HEK293 (cell line): ENCODE measurements at regions not wholly inside any gene's neighbourhood (a gene's known extent, or its start where the extent isn't known, plus 50 kb on each side); places are given as distances from the start of the nearest gene placed in this dataset.

Source experiments
- CTCF ChIA-PET: fragments of 350-600 bp; formaldehyde crosslinking; extraction: SDS; loops from one replicate; lab custom pipeline; 2021; ENCODE audit warnings: antibody characterized with exemption; lab: Yijun Ruan, JAX
- POLR2A ChIA-PET: fragments of 300-600 bp; formaldehyde crosslinking; extraction: SDS; loops from one replicate; lab custom pipeline; 2020; ENCODE audit warnings: antibody characterized with exemption, inconsistent platforms; lab: Yijun Ruan, JAX
- H3K27ac ChIP-seq: fragments of 200-500 bp; sonication (Bioruptor generic); 2 replicates; pipeline ENCODE4 v1.5.1; 2014; ENCODE audit warnings: low read depth, low read length, control low read depth, inconsistent platforms; ENCODE audit errors: extremely low read depth
- H3K36me3 ChIP-seq, 2 experiments: fragments of 200-500 bp in 1 of 2; sonication (Bioruptor generic) in 1 of 2; 1 replicate in 1 of 2; 2 replicates in 1 of 2; pipeline ENCODE4 v1.5.1; 2014 to 2017; ENCODE audit warnings: inconsistent platforms in 2 of 2, low read length in 2 of 2; ENCODE audit not compliant: control insufficient read depth in 2 of 2, insufficient read depth in 1 of 2
- H3K4me1 ChIP-seq: fragments of 200-500 bp; sonication (Bioruptor generic); 2 replicates; pipeline ENCODE4 v1.5.1; 2014; ENCODE audit warnings: mild to moderate bottlenecking, low read length, inconsistent platforms; ENCODE audit not compliant: control insufficient read depth, insufficient read depth
- H3K4me3 ChIP-seq: 2 replicates; pipeline ENCODE4 v1.5.1; 2011; ENCODE audit warnings: low read depth, mild to moderate bottlenecking, control low read depth, low read length, moderate library complexity
- H3K9me3 ChIP-seq: fragments of 200-500 bp; sonication (Bioruptor generic); 2 replicates; pipeline ENCODE4 v1.5.1; 2014; ENCODE audit warnings: low read depth, low read length, inconsistent platforms; ENCODE audit not compliant: control insufficient read depth, insufficient read depth
- HOXA7 ChIP-seq: sonication (generic); formaldehyde crosslinking; IDR thresholded peaks from 2 replicates; pipeline ENCODE4 v1.8.1; 2022; ENCODE audit warnings: missing genetic modification reagents, borderline replicate concordance
- IKZF3 ChIP-seq: fragments of 450-650 bp; IDR thresholded peaks from 2 replicates; pipeline ENCODE4 v1.5.0; 2018; ENCODE audit warnings: missing biosample characterization, mild to moderate bottlenecking, missing genetic modification characterization, moderate library complexity
- PRDM1 ChIP-seq: fragments of 450-650 bp; formaldehyde crosslinking; IDR thresholded peaks from 2 replicates; pipeline ENCODE4; 2016; ENCODE audit warnings: missing biosample characterization, missing genetic modification characterization
- PRDM4 ChIP-seq: fragments of 450-650 bp; formaldehyde crosslinking; IDR thresholded peaks from 2 replicates; pipeline ENCODE4 v1.5.1; 2017; ENCODE audit warnings: missing biosample characterization, missing genetic modification characterization
- SCRT2 ChIP-seq: fragments of 450-650 bp; formaldehyde crosslinking; IDR thresholded peaks from 2 replicates; pipeline ENCODE4 v1.5.1; 2016; ENCODE audit warnings: missing biosample characterization, missing genetic modification characterization
- ZBTB1 ChIP-seq: fragments of 450-650 bp; formaldehyde crosslinking; IDR thresholded peaks from 2 replicates; pipeline ENCODE4 v1.5.1; 2016; ENCODE audit warnings: missing biosample characterization, missing genetic modification characterization
- ZBTB11 ChIP-seq: fragments of 450-650 bp; formaldehyde crosslinking; conservative IDR thresholded peaks from 2 replicates; pipeline ENCODE4 v1.5.1; 2016; ENCODE audit warnings: low read depth, missing biosample characterization, missing genetic modification characterization
- ZNF155 ChIP-seq: fragments of 450-650 bp; formaldehyde crosslinking; IDR thresholded peaks from 2 replicates; pipeline ENCODE4 v1.5.1; 2016; ENCODE audit warnings: missing biosample characterization, missing genetic modification characterization
- ZNF169 ChIP-seq: fragments of 450-650 bp; formaldehyde crosslinking; IDR thresholded peaks from 2 replicates; pipeline ENCODE4 v1.5.1; 2016; ENCODE audit warnings: missing biosample characterization, missing genetic modification characterization
- ZNF211 ChIP-seq: fragments of 450-650 bp; formaldehyde crosslinking; IDR thresholded peaks from 2 replicates; pipeline ENCODE4 v1.5.1; 2016; ENCODE audit warnings: low read depth, missing biosample characterization, missing genetic modification characterization
- ZNF23 ChIP-seq: fragments of 450-650 bp; formaldehyde crosslinking; IDR thresholded peaks from 2 replicates; pipeline ENCODE4 v1.5.1; 2016; ENCODE audit warnings: missing biosample characterization, missing genetic modification characterization, borderline replicate concordance
- ZNF350 ChIP-seq: fragments of 450-650 bp; formaldehyde crosslinking; IDR thresholded peaks from 2 replicates; pipeline ENCODE4 v1.5.0; 2017; ENCODE audit warnings: missing biosample characterization, mild to moderate bottlenecking, missing genetic modification characterization
- ZNF394 ChIP-seq: fragments of 450-650 bp; formaldehyde crosslinking; IDR thresholded peaks from 2 replicates; pipeline ENCODE4 v1.5.1; 2016; ENCODE audit warnings: missing biosample characterization, missing genetic modification characterization, mild to moderate bottlenecking, moderate library complexity, borderline replicate concordance
- ZNF473 ChIP-seq: fragments of 450-650 bp; formaldehyde crosslinking; IDR thresholded peaks from 2 replicates; pipeline ENCODE4 v1.5.1; 2017; ENCODE audit warnings: missing biosample characterization, missing genetic modification characterization
- ZNF560 ChIP-seq: fragments of 450-650 bp; formaldehyde crosslinking; IDR thresholded peaks from 2 replicates; pipeline ENCODE4 v1.5.1; 2017; ENCODE audit warnings: missing biosample characterization, missing genetic modification characterization, borderline replicate concordance
- ZNF585B ChIP-seq: fragments of 450-650 bp; formaldehyde crosslinking; IDR thresholded peaks from 2 replicates; pipeline ENCODE4 v1.5.1; 2016; ENCODE audit warnings: missing biosample characterization, missing genetic modification characterization
- ZNF621 ChIP-seq: fragments of 450-650 bp; formaldehyde crosslinking; IDR thresholded peaks from 2 replicates; pipeline ENCODE4 v1.5.1; 2017; ENCODE audit warnings: missing biosample characterization, missing genetic modification characterization
- ZNF747 ChIP-seq: fragments of 450-650 bp; formaldehyde crosslinking; IDR thresholded peaks from 2 replicates; pipeline ENCODE4 v1.5.1; 2016; ENCODE audit warnings: missing biosample characterization, missing genetic modification characterization
- ZNF830 ChIP-seq: fragments of 450-650 bp; IDR thresholded peaks from 2 replicates; pipeline ENCODE4 v1.5.0; 2018; ENCODE audit warnings: missing biosample characterization, missing genetic modification characterization, low read depth, mild to moderate bottlenecking, moderate library complexity

DNA sequence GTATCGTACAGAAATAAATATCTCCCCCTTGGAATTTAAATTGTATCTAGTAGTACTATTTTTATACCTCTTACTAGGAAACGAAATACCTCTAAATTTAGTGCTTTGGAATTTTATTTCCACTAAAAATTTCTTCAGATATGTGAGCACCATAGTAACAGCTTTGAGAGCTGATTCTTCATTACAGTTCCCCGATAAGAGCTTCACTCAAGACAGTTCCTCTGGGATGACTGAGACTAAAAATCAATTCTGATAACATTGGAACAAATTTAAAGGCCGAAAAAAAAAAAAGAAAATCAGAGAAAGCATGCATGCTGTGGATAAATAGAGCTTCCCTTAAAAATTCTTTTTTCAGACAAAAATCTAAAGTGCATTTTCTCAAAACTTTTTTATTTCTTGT is 68.5 kb upstream of the MEF2C start:
- peaks cover 11% of the 10 kb centered on the region for H3K4me1 ChIP-seq
- no peaks in the 10 kb centered on the region for H3K9me3 ChIP-seq
- H3K36me3 ChIP-seq, result no peaks in the 10 kb centered on the region
- no peak overlapping the region for H3K4me3 ChIP-seq
- no peak overlapping the region for H3K27ac ChIP-seq
- ChIA-PET CTCF (no interaction called here), POLR2A (no interaction called here)
- TF ChIP-seq ZNF473 (tag by site-specific recombination) (no peak), ZNF350 (tag by site-specific recombination) (no peak), IKZF3 (tag by site-specific recombination) (no peak), ZNF155 (no peak)

- POLR2A ChIA-PET, result no interaction called here
- H3K4me3 ChIP-seq, result no peak overlapping the region
- H3K27ac ChIP-seq, result no peak overlapping the region
- H3K36me3 ChIP-seq, result no peaks in the 10 kb centered on the region
- CTCF ChIA-PET, result interaction anchor here (0.7 to 1.0 kb wide), 2 partner anchors 219 to 272 kb away, joined by 4 to 6 read pairs; no protein-coding TSS in a partner anchor
- TF ChIP-seq HOXA7 (CRISPR knock-in tag) (no peak), PRDM1 (0 out of 2 replicates have a peak, but pooled peaks have one; percentile 44)
- peaks cover 11% of the 10 kb centered on the region for H3K4me1 ChIP-seq
- H3K9me3 ChIP-seq, result no peaks in the 10 kb centered on the region
Observed at GRCh38 chr5:88948746-88949600, 66.0 kb upstream of the MEF2C start.

DNA sequence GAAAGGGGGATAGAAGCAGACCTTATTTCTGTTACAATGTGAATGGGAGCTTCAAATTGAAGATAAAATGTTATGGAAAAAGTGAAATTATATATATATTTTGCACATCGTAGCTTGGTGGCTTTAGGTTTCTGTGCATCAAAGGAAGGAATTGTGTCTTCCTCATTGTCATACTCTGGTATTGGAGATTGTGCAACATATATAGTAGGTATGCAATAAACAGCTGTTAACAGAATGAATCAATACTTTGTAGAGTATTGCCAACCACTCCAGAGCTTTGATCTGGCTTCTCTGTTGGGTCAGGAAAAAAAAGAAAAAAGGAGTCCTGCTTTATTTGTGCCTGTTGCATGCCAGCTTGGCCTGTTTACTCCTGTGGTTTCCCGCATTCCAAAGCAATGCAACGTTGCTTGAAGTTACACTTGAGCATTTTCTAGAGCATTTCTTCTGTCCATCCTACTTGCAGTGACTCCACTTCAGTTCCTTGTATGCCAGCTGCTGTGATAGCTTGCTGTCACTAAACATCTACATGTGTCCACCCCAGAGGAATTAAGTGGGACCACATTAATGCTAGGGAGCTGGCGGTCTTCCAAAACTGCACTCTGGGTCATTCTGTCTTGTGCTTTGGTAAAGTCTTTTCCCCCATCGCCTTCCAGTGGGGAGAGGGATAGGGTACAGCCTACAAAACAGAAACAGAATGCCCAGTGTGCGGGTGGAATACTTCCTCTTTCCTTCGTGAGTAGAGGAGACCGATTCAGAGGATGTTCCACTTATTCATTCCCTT is 62.0 kb upstream of the MEF2C start:
- TF ChIP-seq SCRT2 (tag by site-specific recombination) (peak; percentile 64), ZBTB1 (tag by site-specific recombination) (no peak)
- no peaks in the 10 kb centered on the region for H3K36me3 ChIP-seq
- POLR2A ChIA-PET, result no interaction called here
- CTCF ChIA-PET, result interaction anchor here (0.6 to 0.9 kb wide), 2 partner anchors 217 to 502 kb away, joined by 3 read pairs; no protein-coding TSS in a partner anchor
- H3K4me1 ChIP-seq, result peaks cover 2% of the 10 kb centered on the region; the same call in 1 of the 2 replicates
- H3K27ac ChIP-seq, result no peak overlapping the region
- H3K9me3 ChIP-seq, result no peaks in the 10 kb centered on the region
- H3K4me3 ChIP-seq, result no peak overlapping the region

DNA sequence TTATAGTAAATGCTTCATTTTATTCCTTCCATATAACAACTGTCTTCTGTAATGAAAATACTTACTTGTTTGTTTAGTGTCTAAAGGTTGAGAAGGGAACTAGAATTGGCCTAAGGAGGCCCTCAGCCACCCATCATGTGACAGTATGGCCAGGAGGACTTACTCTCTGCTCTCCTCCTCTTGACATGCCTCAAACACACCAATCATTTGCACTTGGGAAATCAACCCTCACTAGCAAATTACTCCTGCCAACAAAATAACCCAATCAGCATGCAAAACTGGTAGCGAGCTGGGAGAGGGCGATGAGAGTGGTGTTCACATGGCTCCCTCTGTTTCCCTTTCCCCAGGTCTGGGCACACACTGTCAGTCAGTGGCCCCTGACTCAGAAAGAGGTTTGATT is 58.6 kb upstream of the MEF2C start:
- ChIA-PET POLR2A (no interaction called here), CTCF (no interaction called here)
- Histone ChIP-seq H3K4me1 (peaks cover 2% of the 10 kb centered on the region; the same call in 1 of the 2 replicates), H3K27ac (no peak overlapping the region), H3K36me3 (no peaks in the 10 kb centered on the region), H3K9me3 (no peaks in the 10 kb centered on the region), H3K4me3 (no peak overlapping the region)
- no peak for TF ChIP-seq ZNF747
- no peak for TF ChIP-seq ZNF211 (tag by site-specific recombination)
- TF ChIP-seq ZNF560 (tag by site-specific recombination), result no peak
- TF ChIP-seq ZNF830, result no peak
- no peak for TF ChIP-seq ZBTB11
- TF ChIP-seq ZNF585B (tag by site-specific recombination), result no peak
- TF ChIP-seq PRDM4 (tag by site-specific recombination), result no peak
- TF ChIP-seq ZNF394 (tag by site-specific recombination), result no peak
- no peak for TF ChIP-seq ZNF621 (tag by site-specific recombination)
- TF ChIP-seq ZNF169 (tag by site-specific recombination), result no peak
- no peak for TF ChIP-seq ZNF23
